ENCODE measurements at regions not wholly inside any gene's neighbourhood (a gene's known extent, or its start where the extent isn't known, plus 50 kb on each side); places are given as distances from the start of the nearest gene placed in this dataset.
A peak's percentile ranks its signal among the peaks of the same experiment; 100 is the strongest.

GRCh38 chr12:17151917-17152316, 546.0 kb upstream of the LMO3 start:
- no peak for FAIRE-seq
- no peak for TF ChIP-seq CTCF (IDR thresholded peaks at IDR 0.05; ENCODE audit: insufficient read depth, low read length, severe bottlenecking)
- Histone ChIP-seq H3K36me3 (ENCODE audit: control insufficient read depth, insufficient read depth, low read length) (no peaks in the 10 kb centered on the region), H3K4me3 (ENCODE audit: low read depth, low read length) (no peak overlapping the region), H3K27me3 (ENCODE audit: control insufficient read depth, insufficient read depth, low read length) (no peaks in the 10 kb centered on the region)
- DNase-seq (ENCODE audit: low read depth): no peak

GRCh38 chr12:17148706-17149105, 542.7 kb upstream of the LMO3 start:
- DNase-seq (ENCODE audit: low read depth) (no peak), FAIRE-seq (no peak)
- H3K36me3 ChIP-seq (ENCODE audit: control insufficient read depth, insufficient read depth, low read length): no peaks in the 10 kb centered on the region
- no peak for TF ChIP-seq CTCF (IDR thresholded peaks at IDR 0.05; ENCODE audit: insufficient read depth, low read length, severe bottlenecking)
- H3K27me3 ChIP-seq (ENCODE audit: control insufficient read depth, insufficient read depth, low read length): no peaks in the 10 kb centered on the region
- H3K4me3 ChIP-seq (ENCODE audit: low read depth, low read length): no peak overlapping the region

GRCh38 chr12:17142856-17143255, 536.9 kb upstream of the LMO3 start:
- TF ChIP-seq CTCF (IDR thresholded peaks at IDR 0.05; ENCODE audit: insufficient read depth, low read length, severe bottlenecking): no peak
- H3K4me3 ChIP-seq (ENCODE audit: low read depth, low read length): no peak overlapping the region
- no peaks in the 10 kb centered on the region for H3K27me3 ChIP-seq (ENCODE audit: control insufficient read depth, insufficient read depth, low read length)
- FAIRE-seq (no peak), DNase-seq (ENCODE audit: low read depth) (no peak)
- no peaks in the 10 kb centered on the region for H3K36me3 ChIP-seq (ENCODE audit: control insufficient read depth, insufficient read depth, low read length)

GRCh38 chr12:17139931-17140330, 534.0 kb upstream of the LMO3 start:
- DNase-seq (ENCODE audit: low read depth) (no peak), FAIRE-seq (no peak)
- no peaks in the 10 kb centered on the region for H3K27me3 ChIP-seq (ENCODE audit: control insufficient read depth, insufficient read depth, low read length)
- TF ChIP-seq CTCF (IDR thresholded peaks at IDR 0.05; ENCODE audit: insufficient read depth, low read length, severe bottlenecking): no peak
- no peaks in the 10 kb centered on the region for H3K36me3 ChIP-seq (ENCODE audit: control insufficient read depth, insufficient read depth, low read length)
- no peak overlapping the region for H3K4me3 ChIP-seq (ENCODE audit: low read depth, low read length)

GRCh38 chr12:17137396-17137795, 531.4 kb upstream of the LMO3 start:
- Histone ChIP-seq H3K36me3 (ENCODE audit: control insufficient read depth, insufficient read depth, low read length) (no peaks in the 10 kb centered on the region), H3K4me3 (ENCODE audit: low read depth, low read length) (no peak overlapping the region), H3K27me3 (ENCODE audit: control insufficient read depth, insufficient read depth, low read length) (no peaks in the 10 kb centered on the region)
- DNase-seq (ENCODE audit: low read depth) (no peak), FAIRE-seq (no peak)
- no peak for TF ChIP-seq CTCF (IDR thresholded peaks at IDR 0.05; ENCODE audit: insufficient read depth, low read length, severe bottlenecking)

- TF ChIP-seq CTCF (IDR thresholded peaks at IDR 0.05; ENCODE audit: insufficient read depth, low read length, severe bottlenecking): no peak
- FAIRE-seq (no peak), DNase-seq (ENCODE audit: low read depth) (peak; percentile 17)
- Histone ChIP-seq H3K36me3 (ENCODE audit: control insufficient read depth, insufficient read depth, low read length) (no peaks in the 10 kb centered on the region), H3K4me3 (ENCODE audit: low read depth, low read length) (no peak overlapping the region), H3K27me3 (ENCODE audit: control insufficient read depth, insufficient read depth, low read length) (no peaks in the 10 kb centered on the region)
These were observed 528.4 kb upstream of the LMO3 start for GRCh38 chr12:17134315-17134714.

Measured in bronchial epithelial cell (primary cell).